Trophoblast cell (in vitro differentiated cells and primary cell): ENCODE measurements at regions not wholly inside any gene's neighbourhood (a gene's known extent, or its start where the extent isn't known, plus 50 kb on each side); places are given as distances from the start of the nearest gene placed in this dataset.

Experiments
- DNase-seq, 2 donors: peaks; one replicate each; pipeline ENCODE4 v3.0.0-alpha.2; 2016
- H2AFZ ChIP-seq: 2 replicates; pipeline ENCODE4 v1.6.1; 2013; ENCODE audit warnings: low read length, moderate library complexity, mild to moderate bottlenecking; ENCODE audit not compliant: insufficient read depth, poor library complexity
- H2AK5ac ChIP-seq: 2 replicates; pipeline ENCODE4 v1.6.1; 2013; ENCODE audit warnings: mild to moderate bottlenecking, low read length
- H2BK120ac ChIP-seq: 2 replicates; pipeline ENCODE4 v1.6.1; 2013; ENCODE audit warnings: low read length, mild to moderate bottlenecking, moderate library complexity; ENCODE audit not compliant: insufficient read depth, poor library complexity
- H2BK12ac ChIP-seq: 2 replicates; pipeline ENCODE4 v1.6.1; 2013; ENCODE audit warnings: mild to moderate bottlenecking, low read length, moderate library complexity
- H2BK5ac ChIP-seq: 2 replicates; pipeline ENCODE4 v1.6.1; 2013; ENCODE audit warnings: low read length, low read depth, moderate library complexity, mild to moderate bottlenecking; ENCODE audit not compliant: poor library complexity
- H3K14ac ChIP-seq: 2 replicates; pipeline ENCODE4 v1.6.1; 2013; ENCODE audit warnings: mild to moderate bottlenecking, low read length
- H3K18ac ChIP-seq: 2 replicates; pipeline ENCODE4 v1.6.1; 2013; ENCODE audit warnings: mild to moderate bottlenecking, low read length
- H3K23ac ChIP-seq: 2 replicates; pipeline ENCODE4 v1.6.1; 2013; ENCODE audit warnings: low read length
- H3K27ac ChIP-seq: 2 replicates; pipeline ENCODE4 v1.5.1; 2013; ENCODE audit warnings: low read depth, mild to moderate bottlenecking, inconsistent platforms, low read length, moderate library complexity
- H3K27me3 ChIP-seq: 2 replicates; pipeline ENCODE4 v1.6.1; 2013; ENCODE audit warnings: inconsistent platforms, mild to moderate bottlenecking, low read length, moderate library complexity; ENCODE audit not compliant: insufficient read depth
- H3K36me3 ChIP-seq, 2 experiments: 1 replicate in 1 of 2; 2 replicates in 1 of 2; pipeline ENCODE4 v1.6.1; 2013; ENCODE audit warnings: low read length in 2 of 2, mild to moderate bottlenecking in 2 of 2, moderate library complexity in 1 of 2; ENCODE audit not compliant: insufficient read depth in 2 of 2, control insufficient read depth in 1 of 2
- H3K4ac ChIP-seq: 2 replicates; pipeline ENCODE4 v1.6.1; 2013; ENCODE audit warnings: low read depth, mild to moderate bottlenecking, low read length, moderate library complexity
- H3K4me1 ChIP-seq, 2 experiments: 1 replicate in 1 of 2; 2 replicates in 1 of 2; pipeline ENCODE4 v1.6.1; 2013; ENCODE audit warnings: low read length in 2 of 2, mild to moderate bottlenecking in 2 of 2, moderate library complexity in 1 of 2; ENCODE audit not compliant: insufficient read depth in 2 of 2, control insufficient read depth in 1 of 2
- H3K4me2 ChIP-seq: 2 replicates; pipeline ENCODE4 v1.6.1; 2013; ENCODE audit warnings: inconsistent platforms, mild to moderate bottlenecking, low read length, moderate library complexity
- H3K4me3 ChIP-seq: 2 replicates; pipeline ENCODE4 v1.5.1; 2013; ENCODE audit warnings: mild to moderate bottlenecking, low read depth, low read length, inconsistent platforms
- H3K79me1 ChIP-seq: one replicate; pipeline ENCODE4 v1.6.1; 2013; ENCODE audit warnings: low read length
- H3K79me2 ChIP-seq: 2 replicates; pipeline ENCODE4 v1.6.1; 2013; ENCODE audit warnings: low read length, mild to moderate bottlenecking; ENCODE audit not compliant: control insufficient read depth, insufficient read depth, poor library complexity
- H3K9ac ChIP-seq: 2 replicates; pipeline ENCODE4 v1.6.1; 2013; ENCODE audit warnings: mild to moderate bottlenecking, low read length
- H3K9me3 ChIP-seq: 2 replicates; pipeline ENCODE4 v1.6.1; 2013; ENCODE audit warnings: low read depth, mild to moderate bottlenecking, control low read depth, inconsistent platforms, low read length; ENCODE audit not compliant: insufficient read depth
- H4K12ac ChIP-seq: 2 replicates; pipeline ENCODE4 v1.6.1; 2013; ENCODE audit warnings: low read depth, mild to moderate bottlenecking, low read length, moderate library complexity
- H4K8ac ChIP-seq: 2 replicates; pipeline ENCODE4 v1.6.1; 2013; ENCODE audit warnings: low read depth, mild to moderate bottlenecking, low read length, moderate library complexity
- H4K91ac ChIP-seq: one replicate; pipeline ENCODE4 v1.6.1; 2013; ENCODE audit warnings: low read depth, mild to moderate bottlenecking, low read length, moderate library complexity
- WGBS: extraction: QIAGEN DNeasy Blood & Tissue Kit; methylation state at CpG from one replicate; pipeline ENCODE4 v1.1.7; 2013; ENCODE audit warnings: missing lambda C conversion rate; ENCODE audit not compliant: insufficient read length, insufficient coverage; ENCODE audit errors: extremely low coverage; 5-methylcytosine and 5-hydroxymethylcytosine counted together

GRCh38 chr16:52386694-52387093 lies 160.2 kb downstream of the TOX3 start:
- Histone ChIP-seq H2BK120ac (no peak overlapping the region), H3K18ac (no peak overlapping the region), H3K79me1 (no peaks in the 10 kb centered on the region), H3K9me3 (no peaks in the 10 kb centered on the region), H4K91ac (no peak overlapping the region), H3K36me3 (no peaks in the 10 kb centered on the region), H3K4me3 (no peak overlapping the region), H3K4me2 (no peak overlapping the region), H2BK12ac (no peak overlapping the region), H3K23ac (no peak overlapping the region), H2AK5ac (no peak overlapping the region), H3K27ac (no peak overlapping the region), H3K9ac (no peak overlapping the region), H3K27me3 (no peaks in the 10 kb centered on the region), H3K4me1 (no peaks in the 10 kb centered on the region), H2AFZ (no peak overlapping the region), H2BK5ac (no peak overlapping the region), H3K79me2 (no peaks in the 10 kb centered on the region), H4K12ac (no peak overlapping the region), H4K8ac (no peak overlapping the region), H3K14ac (no peak overlapping the region), H3K4ac (no peak overlapping the region)
- WGBS = no CpG with 5 or more reads among the region's 3 CpGs
- no peak for DNase-seq

- Histone ChIP-seq H3K4me2 (no peak overlapping the region), H3K18ac (no peak overlapping the region), H3K4me1 (no peaks in the 10 kb centered on the region), H4K8ac (no peak overlapping the region), H3K4me3 (no peak overlapping the region), H2AFZ (no peak overlapping the region), H3K9ac (no peak overlapping the region), H4K91ac (no peak overlapping the region), H3K14ac (no peak overlapping the region), H2BK120ac (no peak overlapping the region), H3K4ac (no peak overlapping the region), H2BK5ac (no peak overlapping the region), H3K79me2 (no peaks in the 10 kb centered on the region), H3K27ac (no peak overlapping the region), H2AK5ac (no peak overlapping the region), H2BK12ac (no peak overlapping the region), H3K79me1 (no peaks in the 10 kb centered on the region), H3K9me3 (no peaks in the 10 kb centered on the region), H4K12ac (no peak overlapping the region), H3K23ac (no peak overlapping the region), H3K27me3 (no peaks in the 10 kb centered on the region), H3K36me3 (no peaks in the 10 kb centered on the region)
- DNase-seq = no peak
- WGBS = no CpG with 5 or more reads among the region's 2 CpGs
Observed at GRCh38 chr16:52384378-52384777, 162.6 kb downstream of the TOX3 start.

- H2BK12ac ChIP-seq = no peak overlapping the region
- WGBS = no CpG with 5 or more reads among the region's 3 CpGs
- no peaks in the 10 kb centered on the region for H3K79me1 ChIP-seq
Observed at GRCh38 chr16:52383640-52384292, 163.2 kb downstream of the TOX3 start.

GRCh38 chr16:52383119-52383518 lies 163.8 kb downstream of the TOX3 start:
- H3K23ac ChIP-seq = no peak overlapping the region
- no peak overlapping the region for H2BK12ac ChIP-seq
- WGBS = no CpG with 5 or more reads among the region's 3 CpGs
- no peak overlapping the region for H3K4me3 ChIP-seq
- DNase-seq = no peak
- H4K91ac ChIP-seq = no peak overlapping the region
- no peaks in the 10 kb centered on the region for H3K79me1 ChIP-seq
- H3K4me1 ChIP-seq = no peaks in the 10 kb centered on the region
- no peak overlapping the region for H4K12ac ChIP-seq
- H2BK5ac ChIP-seq = no peak overlapping the region
- H3K9me3 ChIP-seq = no peaks in the 10 kb centered on the region
- no peak overlapping the region for H3K18ac ChIP-seq
- H4K8ac ChIP-seq = no peak overlapping the region
- H3K36me3 ChIP-seq = no peaks in the 10 kb centered on the region
- H3K27me3 ChIP-seq = no peaks in the 10 kb centered on the region
- H3K4me2 ChIP-seq = no peak overlapping the region
- no peak overlapping the region for H3K4ac ChIP-seq
- H2BK120ac ChIP-seq = no peak overlapping the region
- no peak overlapping the region for H3K27ac ChIP-seq
- H3K79me2 ChIP-seq = no peaks in the 10 kb centered on the region
- no peak overlapping the region for H3K14ac ChIP-seq
- H3K9ac ChIP-seq = no peak overlapping the region
- no peak overlapping the region for H2AK5ac ChIP-seq
- H2AFZ ChIP-seq = no peak overlapping the region

More at GRCh38 chr16:52383640-52384292, 163.2 kb downstream of the TOX3 start:
- Histone ChIP-seq H2AFZ (no peak overlapping the region), H3K23ac (no peak overlapping the region), H2BK120ac (no peak overlapping the region), H3K36me3 (no peaks in the 10 kb centered on the region), H3K27ac (no peak overlapping the region), H3K4me1 (no peaks in the 10 kb centered on the region), H3K9ac (no peak overlapping the region), H3K27me3 (no peaks in the 10 kb centered on the region), H2BK5ac (no peak overlapping the region), H4K8ac (no peak overlapping the region), H4K91ac (no peak overlapping the region), H3K9me3 (no peaks in the 10 kb centered on the region), H3K14ac (no peak overlapping the region), H2AK5ac (no peak overlapping the region), H3K4me3 (no peak overlapping the region), H4K12ac (no peak overlapping the region), H3K79me2 (no peaks in the 10 kb centered on the region), H3K4me2 (no peak overlapping the region), H3K18ac (no peak overlapping the region), H3K4ac (no peak overlapping the region)
- no peak for DNase-seq
